ENCODE measurements at regions not wholly inside any gene's neighbourhood (a gene's known extent, or its start where the extent isn't known, plus 50 kb on each side); places are given as distances from the start of the nearest gene placed in this dataset.
A peak's percentile ranks its signal among the peaks of the same experiment; 100 is the strongest.

- H3K9me3 ChIP-seq (ENCODE audit: control insufficient read depth in 4 of 4, low read length in 3 of 4): no peaks in the 10 kb centered on the region
- H3K27me3 ChIP-seq (ENCODE audit: control insufficient read depth in 4 of 4, insufficient read depth in 4 of 4, low read length in 3 of 4): peaks cover 0 to 2% (median 0%) of the 10 kb centered on the region in 4 donors
- WGBS: 68% methylated on average over 11 of the region's 11 CpGs
- no peak overlapping the region for H3K9ac ChIP-seq (ENCODE audit: low read depth in 1 of 2, low read length in 2 of 2)
- no peak for TF ChIP-seq ATF3 (IDR thresholded peaks at IDR 0.05)
- TF ChIP-seq FOXA2 (IDR thresholded peaks at IDR 0.05): no peak
- TF ChIP-seq FOXA1 (IDR thresholded peaks at IDR 0.05): no peak
- no peak for TF ChIP-seq RXRA (IDR thresholded peaks at IDR 0.05)
- no peak for TF ChIP-seq YY1 (IDR thresholded peaks at IDR 0.05)
- TF ChIP-seq SP1 (IDR thresholded peaks at IDR 0.05): no peak
- H3K36me3 ChIP-seq (ENCODE audit: control insufficient read depth in 4 of 4, insufficient read depth in 3 of 4, low read depth in 1 of 4, low read length in 3 of 4): no peaks in the 10 kb centered on the region
- H3K4me3 ChIP-seq (ENCODE audit: low read depth in 1 of 3, low read length in 3 of 3): no peak overlapping the region
- peak; percentile 21 for DNase-seq (ENCODE audit: low spot score)
- H3K27ac ChIP-seq (ENCODE audit: low read depth in 1 of 2, low read length in 2 of 2): no peak overlapping the region
- H3K4me1 ChIP-seq (ENCODE audit: control insufficient read depth in 4 of 4, insufficient read depth in 4 of 4, low read length in 3 of 4): no peaks in the 10 kb centered on the region
Measured at GRCh38 chr1:29520571-29521437, 284.5 kb downstream of the PTPRU start.

- Histone ChIP-seq H3K4me1 (ENCODE audit: control insufficient read depth in 4 of 4, insufficient read depth in 4 of 4, low read length in 3 of 4) (no peaks in the 10 kb centered on the region), H3K4me3 (ENCODE audit: low read depth in 1 of 3, low read length in 3 of 3) (no peak overlapping the region), H3K9me3 (ENCODE audit: control insufficient read depth in 4 of 4, low read length in 3 of 4) (no peaks in the 10 kb centered on the region), H3K36me3 (ENCODE audit: control insufficient read depth in 4 of 4, insufficient read depth in 3 of 4, low read depth in 1 of 4, low read length in 3 of 4) (no peaks in the 10 kb centered on the region), H3K27ac (ENCODE audit: low read depth in 1 of 2, low read length in 2 of 2) (no peak overlapping the region), H3K27me3 (ENCODE audit: control insufficient read depth in 4 of 4, insufficient read depth in 4 of 4, low read length in 3 of 4) (peaks cover 0 to 2% (median 0%) of the 10 kb centered on the region in 4 donors), H3K9ac (ENCODE audit: low read depth in 1 of 2, low read length in 2 of 2) (no peak overlapping the region)
- TF ChIP-seq HNF4G (IDR thresholded peaks at IDR 0.05) (no peak), NR2F2 (IDR thresholded peaks at IDR 0.05) (no peak), FOXA1 (IDR thresholded peaks at IDR 0.05) (no peak), GABPA (IDR thresholded peaks at IDR 0.05 in 1 of 2, conservative IDR thresholded peaks at IDR 0.05 in 1 of 2) (no peak), MAX (IDR thresholded peaks at IDR 0.05) (no peak), RAD21 (IDR thresholded peaks at IDR 0.05) (no peak), REST (IDR thresholded peaks at IDR 0.05) (no peak), RXRA (IDR thresholded peaks at IDR 0.05) (no peak)
- TF ChIP-seq, protein P1, sequence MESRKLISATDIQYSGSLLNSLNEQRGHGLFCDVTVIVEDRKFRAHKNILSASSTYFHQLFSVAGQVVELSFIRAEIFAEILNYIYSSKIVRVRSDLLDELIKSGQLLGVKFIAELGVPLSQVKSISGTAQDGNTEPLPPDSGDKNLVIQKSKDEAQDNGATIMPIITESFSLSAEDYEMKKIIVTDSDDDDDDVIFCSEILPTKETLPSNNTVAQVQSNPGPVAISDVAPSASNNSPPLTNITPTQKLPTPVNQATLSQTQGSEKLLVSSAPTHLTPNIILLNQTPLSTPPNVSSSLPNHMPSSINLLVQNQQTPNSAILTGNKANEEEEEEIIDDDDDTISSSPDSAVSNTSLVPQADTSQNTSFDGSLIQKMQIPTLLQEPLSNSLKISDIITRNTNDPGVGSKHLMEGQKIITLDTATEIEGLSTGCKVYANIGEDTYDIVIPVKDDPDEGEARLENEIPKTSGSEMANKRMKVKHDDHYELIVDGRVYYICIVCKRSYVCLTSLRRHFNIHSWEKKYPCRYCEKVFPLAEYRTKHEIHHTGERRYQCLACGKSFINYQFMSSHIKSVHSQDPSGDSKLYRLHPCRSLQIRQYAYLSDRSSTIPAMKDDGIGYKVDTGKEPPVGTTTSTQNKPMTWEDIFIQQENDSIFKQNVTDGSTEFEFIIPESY (IDR thresholded peaks at IDR 0.05): no peak
- DNase-seq (ENCODE audit: low spot score): peak; percentile 23
- 49% methylated on average over 8 of the region's 8 CpGs for WGBS
Measured at GRCh38 chr1:29519788-29520110, 283.4 kb downstream of the PTPRU start.
